AG04449 (cell line): ENCODE measurements at regions not wholly inside any gene's neighbourhood (a gene's known extent, or its start where the extent isn't known, plus 50 kb on each side); places are given as distances from the start of the nearest gene placed in this dataset.

Experiments used
- CTCF ChIA-PET: fragments of 350-600 bp; formaldehyde crosslinking; extraction: SDS; loops from one replicate; lab custom pipeline; 2021; ENCODE audit warnings: antibody characterized with exemption; lab: Yijun Ruan, JAX
- POLR2A ChIA-PET: fragments of 400-600, 350-600 bp; formaldehyde crosslinking; extraction: SDS; loops from one replicate; lab custom pipeline; 2020; ENCODE audit warnings: antibody characterized with exemption, inconsistent platforms; lab: Yijun Ruan, JAX
- DNase-seq: peaks from one replicate; pipeline ENCODE4 v3.0.0-alpha.2; 2010; ENCODE audit warnings: low read depth, low spot score
- H3K4me3 ChIP-seq: 2 replicates; pipeline ENCODE4 v1.5.1; 2011; ENCODE audit warnings: low read depth, mild to moderate bottlenecking, control low read depth, low read length
- TF ChIP-seq, protein P1 (sequence below): IDR thresholded peaks from one replicate; pipeline ENCODE4 v1.5.1; 2011; ENCODE audit warnings: mild to moderate bottlenecking, moderate library complexity, low read length, control low read depth, inconsistent platforms; ENCODE audit not compliant: insufficient read depth; ENCODE audit errors: missing control alignments

DNA sequence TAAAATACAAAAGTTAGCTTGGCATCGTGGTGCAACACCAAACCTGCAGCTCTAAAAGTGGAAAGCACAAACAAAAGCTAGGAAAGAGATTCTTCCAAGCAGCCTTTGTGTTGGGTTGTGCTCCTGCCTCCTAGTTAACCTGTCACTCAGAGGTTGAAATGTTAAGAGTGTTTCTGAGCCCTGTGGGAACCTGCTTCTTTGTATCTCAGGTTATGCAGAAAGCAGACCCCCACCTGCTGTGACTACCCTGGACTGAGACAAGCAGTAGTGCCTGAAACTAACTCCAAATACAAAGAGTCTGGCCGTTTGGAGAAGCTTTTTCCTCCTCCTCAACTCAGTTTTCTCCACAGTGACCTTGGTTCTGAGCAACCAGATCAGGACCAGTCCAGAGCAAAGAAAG, 158.4 kb upstream of the CSNK1A1L start:
- TF ChIP-seq, protein P1, sequence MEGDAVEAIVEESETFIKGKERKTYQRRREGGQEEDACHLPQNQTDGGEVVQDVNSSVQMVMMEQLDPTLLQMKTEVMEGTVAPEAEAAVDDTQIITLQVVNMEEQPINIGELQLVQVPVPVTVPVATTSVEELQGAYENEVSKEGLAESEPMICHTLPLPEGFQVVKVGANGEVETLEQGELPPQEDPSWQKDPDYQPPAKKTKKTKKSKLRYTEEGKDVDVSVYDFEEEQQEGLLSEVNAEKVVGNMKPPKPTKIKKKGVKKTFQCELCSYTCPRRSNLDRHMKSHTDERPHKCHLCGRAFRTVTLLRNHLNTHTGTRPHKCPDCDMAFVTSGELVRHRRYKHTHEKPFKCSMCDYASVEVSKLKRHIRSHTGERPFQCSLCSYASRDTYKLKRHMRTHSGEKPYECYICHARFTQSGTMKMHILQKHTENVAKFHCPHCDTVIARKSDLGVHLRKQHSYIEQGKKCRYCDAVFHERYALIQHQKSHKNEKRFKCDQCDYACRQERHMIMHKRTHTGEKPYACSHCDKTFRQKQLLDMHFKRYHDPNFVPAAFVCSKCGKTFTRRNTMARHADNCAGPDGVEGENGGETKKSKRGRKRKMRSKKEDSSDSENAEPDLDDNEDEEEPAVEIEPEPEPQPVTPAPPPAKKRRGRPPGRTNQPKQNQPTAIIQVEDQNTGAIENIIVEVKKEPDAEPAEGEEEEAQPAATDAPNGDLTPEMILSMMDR, result no peak
- ChIA-PET CTCF (no interaction called here), POLR2A (no interaction called here)
- H3K4me3 ChIP-seq, result no peak overlapping the region
- DNase-seq, result no peak

DNA sequence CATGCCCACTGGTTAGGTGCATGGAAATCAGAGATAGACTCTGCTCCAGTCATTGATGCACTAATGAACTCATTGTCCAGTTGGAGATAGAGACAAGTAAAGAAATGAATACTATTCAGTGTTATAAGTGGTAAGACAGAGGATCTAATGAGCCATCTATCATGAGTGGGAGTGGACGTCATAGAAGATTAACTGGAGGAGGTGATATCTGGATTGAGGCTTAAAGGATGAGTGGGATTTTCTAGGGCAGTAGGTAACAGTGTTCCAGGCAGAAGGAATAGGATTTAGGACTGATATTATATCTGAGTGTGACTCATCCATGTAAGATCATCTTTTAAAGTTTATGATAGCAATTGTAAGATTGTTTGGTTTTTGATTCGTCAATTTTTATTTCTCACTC, 152.2 kb upstream of the CSNK1A1L start:
- no peak overlapping the region for H3K4me3 ChIP-seq
- TF ChIP-seq, protein P1, result no peak
- ChIA-PET CTCF (no interaction called here), POLR2A (no interaction called here)
- no peak for DNase-seq

DNA sequence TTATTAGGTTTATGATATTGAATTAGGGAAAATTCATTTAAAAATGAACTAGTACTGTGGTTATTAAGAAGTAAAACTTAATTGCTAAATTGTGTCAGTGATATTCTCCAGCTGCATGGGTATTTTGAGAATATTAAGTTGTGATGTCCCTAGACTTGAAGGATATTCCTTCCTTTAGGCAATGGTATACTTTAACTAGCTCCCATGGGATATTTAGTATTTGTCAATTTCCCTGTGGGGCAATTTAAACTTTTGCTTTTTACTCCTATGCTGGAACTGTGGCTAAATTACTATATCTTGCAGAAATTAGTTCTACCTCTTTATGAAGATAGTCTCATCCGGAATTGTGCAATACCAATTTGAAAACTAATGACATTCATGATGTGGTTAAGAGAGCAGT, 151.6 kb upstream of the CSNK1A1L start:
- CTCF ChIA-PET, result no interaction called here
- DNase-seq, result no peak
- TF ChIP-seq, protein P1, result no peak
- H3K4me3 ChIP-seq, result no peak overlapping the region
- POLR2A ChIA-PET, result no interaction called here

DNA sequence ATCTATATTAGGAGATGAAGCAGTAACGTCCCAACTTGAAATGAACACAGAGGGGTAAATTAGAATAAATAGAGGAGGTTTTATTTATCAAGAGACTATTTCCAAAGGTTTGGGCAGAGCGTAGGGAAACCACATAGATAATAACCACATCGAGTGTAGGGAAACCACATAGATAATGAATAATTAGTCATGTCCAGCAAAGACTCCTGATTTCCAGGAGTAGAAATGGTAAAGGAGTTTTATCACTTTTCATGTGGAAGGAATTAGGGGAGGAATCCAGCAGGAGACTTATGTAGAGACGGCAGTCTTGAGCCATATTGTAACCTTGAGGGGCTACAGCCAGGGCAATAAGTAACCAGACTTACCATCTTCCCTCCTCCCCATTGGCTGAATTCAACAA, 136.3 kb upstream of the CSNK1A1L start:
- H3K4me3 ChIP-seq, result no peak overlapping the region
- DNase-seq, result no peak
- CTCF ChIA-PET, result no interaction called here
- POLR2A ChIA-PET, result no interaction called here
- TF ChIP-seq, protein P1, result no peak

DNA sequence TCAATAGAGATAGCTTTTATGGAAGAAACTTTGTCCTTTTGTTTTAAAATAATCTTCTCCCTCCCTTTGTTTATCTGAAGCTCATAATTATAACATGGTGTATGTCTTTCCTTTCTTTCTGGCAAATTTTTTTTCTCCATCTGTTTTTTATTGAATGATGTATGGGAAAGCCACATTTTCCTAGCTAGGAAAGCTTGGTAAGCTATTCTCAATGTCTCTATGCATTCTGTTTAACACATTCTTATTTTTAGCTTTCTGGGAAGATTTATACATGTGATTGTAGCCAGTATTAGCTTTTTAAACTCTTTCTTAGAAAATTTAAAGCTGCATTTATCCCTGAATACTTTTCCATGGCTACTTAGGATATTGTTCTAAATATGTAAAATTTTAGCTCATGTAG, 124.9 kb upstream of the CSNK1A1L start:
- POLR2A ChIA-PET, result no interaction called here
- no peak overlapping the region for H3K4me3 ChIP-seq
- CTCF ChIA-PET, result interaction anchor here (0.9 kb wide), 1 partner anchor 115 kb away, joined by 3 read pairs; no protein-coding TSS in a partner anchor
- no peak for DNase-seq
- TF ChIP-seq, protein P1, result no peak

DNA sequence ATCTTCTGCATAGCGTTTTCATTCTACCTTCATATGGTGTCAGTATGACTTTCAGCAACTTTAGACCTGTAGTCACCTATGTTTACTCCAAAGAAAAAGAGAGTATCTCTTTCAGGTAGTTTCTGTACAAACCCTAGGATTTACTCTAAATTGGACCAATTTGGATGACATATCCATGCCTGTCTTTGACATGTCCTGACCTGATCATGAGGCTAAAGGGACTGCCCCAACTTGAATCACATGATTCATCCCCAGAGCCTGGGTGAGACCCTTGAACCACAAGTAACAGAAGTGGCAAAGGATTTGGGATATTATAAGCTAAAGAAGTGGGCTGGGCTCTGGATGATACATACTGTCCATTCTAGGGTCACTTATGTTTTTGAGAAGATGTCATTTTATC, 124.5 kb upstream of the CSNK1A1L start:
- ChIA-PET CTCF (interaction anchor here (0.9 kb wide), 1 partner anchor 114 kb away, joined by 3 read pairs; no protein-coding TSS in a partner anchor), POLR2A (interaction anchor here (1.2 kb wide), 1 partner anchor 174 kb away, joined by 3 read pairs; no protein-coding TSS in a partner anchor)
- TF ChIP-seq, protein P1, result no peak

More for the DNA sequence above, 124.5 kb upstream of the CSNK1A1L start:
- H3K4me3 ChIP-seq, result no peak overlapping the region
- DNase-seq, result no peak
